Fibroblast of skin of left quadriceps (primary cell): ENCODE measurements at regions not wholly inside any gene's neighbourhood (a gene's known extent, or its start where the extent isn't known, plus 50 kb on each side); places are given as distances from the start of the nearest gene placed in this dataset.
A peak's percentile ranks its signal among the peaks of the same experiment; 100 is the strongest.
"Not testable (repeated sequence)": the region's sequence is repeated elsewhere in the genome, so short reads cannot be mapped to it uniquely, and the experiment has no call there.

Experiments used
- DNase-seq, 2 experiments: peaks; one replicate each; pipeline ENCODE4 v3.0.0-alpha.2; 2013; ENCODE audit warnings: low read depth in 2 of 2

DNA sequence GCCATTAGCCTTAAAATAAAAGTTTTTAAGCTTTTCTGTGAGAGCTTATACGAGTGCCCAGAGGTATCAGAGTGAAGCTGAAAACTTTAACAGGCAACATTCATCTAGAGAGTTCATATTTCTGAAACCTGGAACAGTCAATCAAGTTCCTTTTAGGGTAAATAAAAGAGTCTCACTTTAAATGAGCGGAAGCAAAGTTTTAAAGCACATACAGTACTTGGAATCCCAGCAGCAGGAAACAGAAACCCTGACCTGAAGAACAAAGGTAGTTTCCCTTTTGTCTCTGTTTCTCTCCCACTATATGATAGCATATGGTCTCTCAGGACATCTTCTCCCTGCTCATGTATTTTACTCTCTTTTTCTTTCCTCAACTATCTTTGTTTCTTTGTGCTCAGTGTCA lies 153.0 kb downstream of the ASB9 start:
- DNase-seq = no peak

DNA sequence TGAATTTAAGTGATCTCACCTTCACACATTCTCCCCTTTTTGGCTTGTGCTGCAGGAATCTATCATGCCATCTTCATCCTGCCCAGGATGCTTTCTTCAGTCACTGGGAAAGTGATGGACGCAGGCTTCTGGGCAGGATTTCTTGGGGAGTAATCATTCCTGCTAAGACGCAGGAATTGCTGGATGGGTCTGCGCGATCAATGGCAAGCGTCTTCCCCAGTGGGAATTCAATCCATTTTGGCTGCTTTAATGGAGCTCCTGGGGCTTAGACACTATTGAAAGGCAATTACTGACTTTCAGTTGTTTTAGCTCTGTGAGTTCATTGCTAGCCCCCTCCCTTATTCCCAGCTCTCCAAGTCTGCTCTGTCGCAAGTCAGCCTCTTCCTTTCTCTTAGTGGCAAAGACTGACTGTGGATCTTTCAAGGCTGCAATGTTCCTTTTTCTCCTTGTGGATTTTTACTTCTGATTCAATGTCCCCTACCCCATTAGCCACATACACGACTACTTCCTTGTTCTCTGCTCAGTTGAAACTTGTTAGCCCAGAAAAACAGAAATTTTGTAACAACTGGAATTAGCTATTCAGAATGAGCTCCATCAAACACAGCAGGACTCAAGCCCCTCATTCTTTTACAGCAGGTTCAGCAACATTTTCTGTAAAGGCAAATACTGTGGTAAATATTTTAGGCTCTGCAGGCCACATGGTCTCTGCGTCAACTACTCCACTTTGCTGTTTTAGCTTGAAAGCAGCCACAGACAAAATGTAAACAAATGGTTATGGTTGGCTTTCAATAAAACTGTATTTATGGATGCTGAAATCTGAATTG lies 154.9 kb downstream of the ASB9 start:
- DNase-seq = no peak

DNA sequence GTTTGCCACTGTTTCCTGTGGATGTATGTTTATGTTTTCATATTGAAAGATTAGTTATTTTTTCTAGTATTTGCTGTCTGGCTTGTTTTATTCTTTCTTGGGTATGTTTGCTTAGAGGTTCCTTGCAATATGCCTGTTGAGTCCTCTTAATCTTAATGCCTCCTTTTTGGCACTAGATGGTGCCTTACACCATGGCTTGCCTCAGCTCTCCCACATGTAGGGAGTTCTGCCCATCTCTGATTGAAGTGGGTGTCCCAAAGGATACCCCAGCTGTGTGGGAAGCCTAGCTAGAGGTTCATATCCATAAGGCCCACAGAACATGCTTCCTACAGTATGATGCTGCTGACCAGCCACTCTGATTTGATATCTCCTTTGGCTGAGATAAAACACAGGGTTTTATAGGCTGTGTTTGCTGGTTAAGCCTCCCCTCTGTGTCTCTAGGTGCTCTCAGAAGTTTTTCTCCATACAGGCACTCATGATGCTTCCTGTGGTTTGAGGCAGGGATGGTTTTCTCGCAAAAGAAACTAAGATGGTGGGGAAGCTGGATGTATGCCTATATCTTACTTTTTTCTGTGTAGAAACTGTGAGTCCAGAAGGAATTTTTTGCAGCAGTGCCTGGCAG lies 162.4 kb downstream of the ASB9 start:
- DNase-seq = no peak

DNA sequence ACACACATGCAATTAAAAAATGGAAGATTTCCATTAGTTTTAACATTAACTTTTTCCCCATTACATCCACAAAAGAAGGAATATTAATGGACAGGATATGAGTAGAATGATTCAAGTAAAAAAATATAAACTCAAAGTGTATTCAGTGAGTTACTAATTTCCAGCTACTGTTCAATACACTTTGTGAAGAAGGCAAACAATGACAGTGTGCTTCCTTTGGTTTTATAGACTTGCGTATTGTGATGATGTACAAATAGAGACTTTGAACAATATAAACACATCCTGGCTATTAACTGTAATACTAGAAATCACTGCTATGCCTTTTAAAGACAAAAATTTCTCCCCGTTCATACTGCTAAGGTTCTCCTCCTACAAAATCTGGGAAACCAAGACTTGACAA lies 171.4 kb downstream of the ASB9 start:
- no peak for DNase-seq

DNA sequence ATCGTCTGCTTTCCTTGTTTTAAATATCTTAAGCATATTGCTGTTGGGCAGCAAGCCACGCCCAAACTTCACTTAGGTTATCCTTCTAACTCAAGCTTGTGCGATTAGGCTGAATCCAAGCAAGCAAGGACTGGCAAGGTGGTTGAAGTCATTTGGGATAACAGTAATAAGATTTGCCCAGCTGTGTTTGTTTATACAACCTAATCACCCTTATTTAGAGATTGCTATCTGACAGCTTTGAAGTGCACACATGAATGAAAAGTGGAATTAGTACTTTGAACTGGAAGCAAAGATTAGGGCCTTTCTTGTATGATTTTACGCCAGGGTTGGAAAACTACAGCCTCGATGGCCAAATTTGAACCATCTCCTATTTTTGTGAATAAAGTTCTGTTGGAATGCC lies 182.1 kb downstream of the ASB9 start:
- DNase-seq = no peak

DNA sequence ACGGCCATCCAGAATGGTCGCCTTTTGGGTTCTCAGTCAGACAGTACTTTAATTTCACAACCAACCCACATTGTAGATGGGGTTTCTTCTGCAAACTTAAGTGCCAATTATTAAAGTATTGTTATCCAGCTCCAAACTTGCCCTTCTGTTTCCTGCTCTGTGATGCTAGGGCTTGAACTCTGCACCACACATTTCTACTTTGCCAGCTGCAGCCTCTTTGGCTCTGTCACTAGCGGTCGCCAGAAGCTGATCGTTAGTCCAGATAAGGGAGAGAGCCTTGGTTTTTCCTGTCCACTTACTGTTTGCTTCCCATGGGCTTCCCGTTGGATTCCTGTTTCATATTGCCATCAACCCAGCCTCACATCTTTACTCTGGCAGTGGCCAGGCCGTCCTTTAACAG lies 196.6 kb downstream of the ASB9 start:
- no peak for DNase-seq

DNA sequence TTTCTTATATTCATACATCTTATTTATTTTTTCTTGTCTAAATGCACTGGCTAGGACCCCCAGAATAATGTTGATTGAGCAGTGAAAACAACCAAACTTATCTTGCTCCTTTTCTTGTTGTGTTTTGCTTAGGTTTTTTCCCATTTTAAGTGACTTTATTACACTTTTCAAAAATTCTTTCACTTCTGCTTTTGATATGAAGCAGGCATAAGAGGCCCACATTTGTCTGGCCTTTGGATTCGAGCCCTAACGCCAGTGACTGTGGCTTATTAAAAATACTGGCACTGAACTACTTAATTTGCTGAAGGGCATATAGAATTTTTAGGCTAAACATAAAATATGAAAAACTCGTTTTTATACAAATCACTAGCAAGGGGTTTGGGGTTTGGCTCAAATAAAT lies 197.0 kb downstream of the ASB9 start:
- no peak for DNase-seq

DNA sequence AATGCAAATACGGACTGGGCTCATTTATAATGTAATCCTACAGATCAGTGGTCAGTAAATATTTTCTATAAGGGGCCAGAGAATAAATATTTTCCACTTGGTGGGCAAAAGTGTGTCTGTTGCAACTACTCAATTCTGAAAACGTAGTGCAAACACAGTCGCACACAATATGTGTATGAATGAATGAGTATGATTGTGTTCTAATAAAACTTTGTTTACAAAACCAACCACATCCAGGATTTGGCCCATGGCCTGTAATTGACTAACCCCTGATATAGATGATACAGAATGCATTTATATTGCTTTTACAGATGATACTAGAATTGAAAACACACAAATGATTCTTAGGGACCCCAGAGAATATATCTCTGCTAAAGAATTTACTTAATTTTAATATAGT lies 197.6 kb downstream of the ASB9 start:
- DNase-seq = no peak

DNA sequence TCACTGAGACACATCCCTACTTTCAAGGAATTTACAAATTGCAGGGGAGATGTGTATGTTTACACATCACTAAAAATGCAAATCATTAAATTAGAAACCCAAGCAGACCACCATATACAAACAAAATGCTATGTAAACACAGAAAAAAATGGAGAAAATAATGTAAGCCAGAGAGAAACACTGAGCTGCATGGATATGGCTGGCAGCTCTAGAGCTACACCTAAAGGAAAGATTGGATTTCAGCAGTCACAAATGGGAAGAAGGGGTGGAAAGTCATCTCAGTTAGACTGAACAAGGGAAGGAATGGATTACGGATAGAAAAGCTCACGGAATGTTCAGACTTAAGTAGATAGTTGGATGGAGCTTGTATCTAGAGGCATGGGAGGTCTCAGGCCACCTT lies 186.3 kb downstream of the MOSPD2 start:
- no peak for DNase-seq

DNA sequence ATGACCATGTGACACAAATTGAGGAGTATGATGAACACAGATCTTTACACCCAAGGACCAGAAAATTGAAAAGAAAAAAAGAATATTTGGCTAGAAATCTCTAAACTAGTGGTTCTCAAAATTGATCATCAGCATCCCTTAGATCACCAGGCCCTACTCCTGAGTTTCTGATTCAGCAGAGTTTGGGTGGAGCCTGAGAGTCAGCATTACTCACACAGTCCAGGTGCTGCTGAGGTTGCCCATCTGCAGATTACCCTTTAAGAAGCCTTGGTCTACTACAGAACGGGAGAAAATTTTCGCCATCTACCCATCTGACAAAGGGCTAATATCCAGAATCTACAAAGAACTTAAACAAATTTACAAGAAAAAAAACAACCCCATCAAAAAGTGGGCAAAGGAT lies 182.8 kb downstream of the MOSPD2 start:
- DNase-seq = no peak

DNA sequence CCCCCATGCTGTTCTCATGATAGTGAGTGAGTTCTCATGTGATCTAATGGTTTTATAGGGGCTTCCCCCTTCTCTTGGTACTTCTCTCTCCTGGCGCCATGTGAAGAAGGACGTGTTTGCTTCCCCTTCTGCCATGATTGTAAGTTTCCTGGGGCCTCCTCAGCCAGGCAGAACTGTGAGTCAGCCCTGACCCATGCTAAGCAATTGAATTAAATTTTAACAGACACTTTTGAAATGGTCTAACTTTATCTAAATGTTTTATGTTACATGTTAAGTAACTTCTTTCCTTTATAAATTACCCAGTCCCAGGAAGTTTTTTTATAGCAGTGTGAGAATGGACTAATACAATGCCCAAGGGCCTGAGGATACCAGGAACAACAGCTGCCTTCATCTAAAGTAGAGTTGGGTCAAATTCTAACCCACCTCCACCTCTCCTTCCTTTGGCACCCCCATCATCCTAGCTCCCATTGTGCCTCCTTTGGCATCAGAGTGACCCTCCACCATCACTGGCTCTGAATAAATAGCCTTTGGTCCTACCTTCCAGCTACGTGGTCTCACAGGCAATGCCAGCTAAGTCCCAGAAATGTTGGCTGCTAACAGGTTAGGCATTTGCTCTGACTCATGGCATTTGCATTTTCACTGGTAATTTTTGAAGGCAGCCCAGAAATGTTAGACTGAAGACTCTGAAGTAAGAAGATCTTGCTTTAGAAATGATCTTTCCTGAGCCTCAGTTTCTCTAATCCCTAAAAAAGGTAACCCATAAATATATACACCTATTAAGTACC lies 182.1 kb downstream of the MOSPD2 start:
- no peak for DNase-seq

DNA sequence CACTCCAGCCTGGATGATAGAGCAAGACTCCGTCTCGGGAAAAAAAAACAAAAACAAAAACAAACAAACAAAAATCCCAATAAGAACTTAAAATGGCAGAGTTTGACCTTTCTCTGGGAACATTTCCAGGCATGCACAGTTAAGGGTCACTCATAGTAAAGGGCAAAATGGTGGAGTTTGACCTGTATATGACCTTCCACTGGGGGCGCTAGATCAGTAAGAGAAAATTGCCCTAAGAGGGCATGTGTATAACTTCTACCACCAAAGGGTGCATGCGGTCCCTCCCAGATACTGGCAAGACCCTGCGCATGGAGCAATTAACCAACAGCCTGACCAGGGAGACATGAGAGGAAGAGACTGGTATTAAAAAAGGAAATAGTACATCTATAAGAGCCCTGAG lies 177.2 kb downstream of the MOSPD2 start:
- no peak for DNase-seq

DNA sequence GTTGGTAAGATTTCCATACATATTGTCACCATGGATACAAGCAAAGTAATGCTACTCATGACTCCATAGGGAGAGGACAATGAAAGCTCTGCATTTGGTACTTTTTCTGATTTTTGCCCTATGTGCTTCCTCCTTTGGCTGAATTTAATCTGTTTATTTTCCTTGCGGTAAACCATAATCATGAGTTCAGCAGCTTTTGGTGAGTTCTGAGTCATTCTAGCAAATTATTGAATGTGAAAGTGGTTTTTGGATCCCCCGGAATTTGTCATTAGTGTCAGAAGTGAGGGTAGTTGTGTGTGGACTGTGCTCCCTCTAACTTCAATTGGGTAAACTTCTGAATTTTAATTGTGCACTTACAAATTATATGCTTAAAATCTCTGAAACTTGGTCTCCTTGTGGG lies 170.3 kb downstream of the MOSPD2 start:
- no peak for DNase-seq

DNA sequence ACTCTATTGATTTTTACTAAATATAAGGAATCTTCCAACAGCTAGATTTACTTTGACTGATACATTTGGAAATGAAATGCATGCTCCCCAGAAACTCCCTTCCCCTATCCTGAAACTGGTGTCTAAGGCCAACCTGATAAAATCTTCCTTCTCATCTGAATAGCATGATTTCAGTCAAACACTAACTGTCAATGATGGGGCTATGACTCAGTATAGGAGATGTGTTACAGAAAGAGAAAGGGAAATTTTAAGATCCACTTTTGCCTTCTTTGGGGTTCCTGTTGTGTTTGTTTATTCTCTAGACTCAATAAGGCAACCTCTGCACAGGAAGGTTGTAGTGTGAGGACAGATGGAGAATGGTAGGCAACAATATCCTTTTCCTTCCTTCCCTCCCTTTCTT lies 160.7 kb downstream of the MOSPD2 start:
- no peak for DNase-seq

DNA sequence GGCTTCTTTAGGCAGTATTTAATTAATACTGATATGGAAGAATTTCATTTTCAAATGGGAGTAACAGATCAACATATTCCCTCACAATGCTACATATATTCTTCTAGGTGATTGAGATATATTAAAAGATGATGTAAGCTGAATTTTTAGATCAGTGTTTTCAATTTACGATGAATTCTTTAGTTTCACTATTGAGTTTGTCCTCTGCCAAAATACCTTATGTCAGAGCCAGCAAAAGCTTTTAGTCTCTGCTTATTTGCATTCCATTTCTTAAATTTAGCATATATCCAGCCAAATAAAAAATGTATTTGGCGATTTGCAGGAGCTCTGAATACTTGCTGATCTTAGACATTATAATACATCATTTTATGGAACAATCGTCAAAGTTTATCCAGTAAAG lies 144.3 kb downstream of the MOSPD2 start:
- DNase-seq = no peak

DNA sequence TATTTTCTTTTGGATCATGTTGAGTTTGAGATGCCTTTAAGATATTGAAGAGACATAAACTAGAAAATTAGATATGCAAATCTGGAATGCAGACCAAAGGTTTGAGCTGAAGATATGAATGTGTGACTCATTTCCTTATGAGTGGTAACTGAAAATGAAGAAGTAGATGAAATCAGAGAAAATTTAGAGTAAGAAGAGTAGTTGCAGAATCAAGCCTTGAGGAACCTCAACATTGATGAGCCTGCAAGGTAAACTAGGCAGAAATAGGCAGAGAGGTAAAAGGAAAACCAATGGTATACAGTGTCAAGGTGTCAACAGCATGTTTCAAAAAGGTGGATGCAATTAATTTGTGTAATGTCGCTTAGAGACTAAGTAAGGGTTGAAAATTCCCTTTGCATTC lies 142.8 kb downstream of the MOSPD2 start:
- DNase-seq = no peak

DNA sequence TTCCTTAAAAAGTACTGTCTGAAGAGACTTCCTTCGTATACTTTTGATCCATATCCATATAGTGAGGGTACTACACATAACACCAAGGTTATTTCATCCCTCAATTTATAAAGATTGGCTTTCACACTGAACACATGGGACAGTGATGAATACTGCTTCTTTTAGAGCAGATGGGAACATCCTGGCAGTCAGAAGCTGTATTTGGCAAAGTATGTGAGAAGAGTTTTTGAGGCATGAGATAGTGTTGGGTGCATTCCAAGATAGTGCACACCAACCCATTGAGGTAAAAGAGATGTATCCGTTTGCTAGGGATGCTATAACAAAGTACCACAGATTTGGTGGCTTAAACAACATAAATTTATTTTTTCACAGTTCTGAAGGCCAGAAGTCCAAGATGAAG lies 141.1 kb downstream of the MOSPD2 start:
- DNase-seq = peak; percentile 3 to 6

DNA sequence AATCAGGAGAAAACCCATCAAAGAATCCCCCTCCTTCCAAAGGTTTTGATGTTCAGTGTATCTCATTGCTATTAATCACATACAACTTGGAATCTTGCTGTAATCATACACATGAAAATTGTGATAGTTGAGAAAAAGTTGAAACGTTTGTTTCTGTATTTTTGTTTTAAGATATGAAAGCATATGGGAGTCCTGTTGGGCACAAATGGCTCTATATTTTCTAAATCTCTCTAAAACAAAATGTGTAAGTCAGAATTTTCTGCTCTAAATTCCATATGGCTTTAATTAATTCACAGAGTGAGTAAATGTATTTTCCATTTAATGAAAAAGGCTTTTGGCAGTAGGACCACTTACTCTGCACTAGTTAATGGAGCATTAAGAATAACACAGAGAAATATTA lies 140.2 kb downstream of the MOSPD2 start:
- no peak for DNase-seq

DNA sequence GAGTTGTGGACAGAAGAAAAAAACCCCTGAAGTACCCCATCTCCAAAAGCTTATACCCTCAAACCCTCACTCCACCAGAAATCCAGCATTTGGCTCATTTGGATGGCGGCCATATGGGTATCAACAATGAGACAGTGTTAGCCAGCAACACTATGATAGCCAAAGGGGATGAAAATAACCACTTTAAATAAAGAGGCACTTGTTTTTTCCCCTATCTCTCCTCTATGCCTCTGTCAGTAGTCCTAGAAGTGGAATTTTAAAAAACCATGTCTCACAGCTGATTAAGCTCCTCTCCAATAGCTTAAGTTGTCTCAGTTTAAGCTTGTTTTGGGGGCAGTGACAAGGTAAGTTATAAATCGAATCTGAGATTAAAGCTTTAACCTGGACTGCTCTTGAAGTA lies 124.0 kb downstream of the MOSPD2 start:
- DNase-seq = no peak

DNA sequence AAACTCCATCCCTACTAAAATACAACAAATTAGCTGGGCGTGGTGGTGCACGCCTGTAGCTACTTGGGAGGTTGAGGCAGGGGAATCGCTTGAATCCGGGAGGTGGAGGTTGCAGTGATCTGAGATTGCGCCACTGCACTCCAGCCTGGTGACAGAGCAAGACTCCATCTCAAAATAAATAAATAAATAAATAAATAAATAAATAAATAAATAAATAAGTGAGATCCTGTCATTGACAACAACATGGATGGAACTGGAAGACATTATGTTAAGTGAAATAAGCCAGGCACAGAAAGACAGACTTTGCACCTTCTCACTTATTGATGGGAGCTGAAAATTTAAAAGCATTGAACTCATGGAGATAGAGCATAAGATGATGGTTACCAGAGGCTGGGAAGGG lies 111.2 kb downstream of the MOSPD2 start:
- not testable (repeated sequence) for DNase-seq
